GM12864 (cell line): ENCODE measurements at regions not wholly inside any gene's neighbourhood (a gene's known extent, or its start where the extent isn't known, plus 50 kb on each side); places are given as distances from the start of the nearest gene placed in this dataset.

Source experiments
- DNase-seq: peaks from one replicate; pipeline ENCODE4 v3.0.0-alpha.2; 2011; ENCODE audit warnings: low read depth
- H3K4me3 ChIP-seq: 2 replicates; pipeline ENCODE4 v1.5.1; 2011; ENCODE audit warnings: mild to moderate bottlenecking, low read depth, low read length, control low read depth
- TF ChIP-seq, protein P1 (sequence below): IDR thresholded peaks from 2 replicates; pipeline ENCODE4 v1.5.1; 2011; ENCODE audit warnings: low read depth, mild to moderate bottlenecking, moderate library complexity, low read length, control low read depth, inconsistent platforms; ENCODE audit errors: missing control alignments

GRCh38 chr10:131474416-131474815 is 162.9 kb upstream of the TCERG1L start:
- H3K4me3 ChIP-seq = no peak overlapping the region
- no peak for DNase-seq
- TF ChIP-seq, protein P1, sequence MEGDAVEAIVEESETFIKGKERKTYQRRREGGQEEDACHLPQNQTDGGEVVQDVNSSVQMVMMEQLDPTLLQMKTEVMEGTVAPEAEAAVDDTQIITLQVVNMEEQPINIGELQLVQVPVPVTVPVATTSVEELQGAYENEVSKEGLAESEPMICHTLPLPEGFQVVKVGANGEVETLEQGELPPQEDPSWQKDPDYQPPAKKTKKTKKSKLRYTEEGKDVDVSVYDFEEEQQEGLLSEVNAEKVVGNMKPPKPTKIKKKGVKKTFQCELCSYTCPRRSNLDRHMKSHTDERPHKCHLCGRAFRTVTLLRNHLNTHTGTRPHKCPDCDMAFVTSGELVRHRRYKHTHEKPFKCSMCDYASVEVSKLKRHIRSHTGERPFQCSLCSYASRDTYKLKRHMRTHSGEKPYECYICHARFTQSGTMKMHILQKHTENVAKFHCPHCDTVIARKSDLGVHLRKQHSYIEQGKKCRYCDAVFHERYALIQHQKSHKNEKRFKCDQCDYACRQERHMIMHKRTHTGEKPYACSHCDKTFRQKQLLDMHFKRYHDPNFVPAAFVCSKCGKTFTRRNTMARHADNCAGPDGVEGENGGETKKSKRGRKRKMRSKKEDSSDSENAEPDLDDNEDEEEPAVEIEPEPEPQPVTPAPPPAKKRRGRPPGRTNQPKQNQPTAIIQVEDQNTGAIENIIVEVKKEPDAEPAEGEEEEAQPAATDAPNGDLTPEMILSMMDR = no peak

- DNase-seq = no peak
- no peak overlapping the region for H3K4me3 ChIP-seq
- TF ChIP-seq, protein P1 = no peak
Measured at GRCh38 chr10:131475043-131475442, 163.5 kb upstream of the TCERG1L start.

- H3K4me3 ChIP-seq = no peak overlapping the region
- DNase-seq = no peak
- TF ChIP-seq, protein P1 = no peak
Measured at GRCh38 chr10:131475803-131476202, 164.3 kb upstream of the TCERG1L start.

DNA sequence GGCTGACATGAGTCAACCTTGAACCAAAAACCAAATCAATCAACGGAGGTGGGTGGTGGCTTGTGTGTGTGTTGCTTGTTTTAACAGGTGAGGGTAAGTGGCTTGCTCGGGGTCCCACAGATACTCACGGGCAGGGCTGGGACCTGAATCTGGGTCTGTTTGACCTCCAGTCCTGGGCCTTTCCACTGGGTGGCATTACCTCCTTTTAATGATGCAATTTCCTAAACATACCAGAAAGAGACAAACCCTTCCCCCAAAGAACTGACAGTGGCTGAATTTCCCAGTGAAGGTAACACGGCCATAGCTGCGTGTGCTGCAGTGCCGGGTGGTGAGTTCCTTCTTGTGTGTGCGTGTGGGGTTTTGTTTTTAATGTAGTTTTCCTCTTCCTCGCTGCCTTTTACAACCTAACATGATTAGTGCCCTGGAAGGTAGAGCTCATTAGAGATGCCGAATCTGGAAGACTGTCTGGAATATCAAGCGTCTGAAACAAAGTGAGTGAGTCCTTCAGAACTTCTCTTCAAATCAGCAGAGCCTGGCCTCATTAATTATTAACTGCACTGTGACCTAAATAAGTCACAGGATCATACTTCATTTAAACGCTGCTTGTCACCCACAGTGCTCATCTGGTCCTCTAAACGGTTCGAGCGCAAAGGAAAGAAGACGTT is 166.1 kb upstream of the TCERG1L start:
- TF ChIP-seq, protein P1 = no peak
- no peak overlapping the region for H3K4me3 ChIP-seq
- DNase-seq = no peak

DNA sequence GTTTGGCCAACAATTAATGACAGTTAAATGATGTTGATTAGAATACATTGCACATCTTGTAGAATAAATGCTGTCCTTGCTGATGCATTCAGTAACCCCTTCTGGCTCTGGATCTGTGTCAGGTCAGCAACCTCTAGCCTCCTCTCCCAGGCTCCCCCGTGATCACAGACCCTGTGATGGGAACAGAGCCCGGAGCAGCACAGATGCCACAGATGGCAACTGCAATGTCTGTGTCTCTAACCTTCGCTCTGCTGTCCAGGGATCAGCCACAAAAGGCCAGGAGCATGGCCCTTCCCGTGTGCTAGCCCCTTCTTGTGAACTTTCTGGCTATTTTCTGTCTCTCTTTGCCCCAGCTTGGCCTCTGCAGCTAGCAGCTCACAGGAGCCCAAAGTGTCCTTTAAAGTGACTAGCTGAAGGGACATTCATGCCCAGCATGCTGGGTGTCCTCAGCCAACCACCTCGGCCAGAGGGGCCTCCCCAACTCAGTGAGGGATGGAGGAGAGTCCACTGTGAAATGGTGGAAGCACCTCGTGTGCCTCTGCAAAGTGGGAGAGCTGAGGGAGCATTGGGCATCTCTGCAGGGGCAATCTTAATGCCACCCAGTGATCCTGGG is 167.0 kb upstream of the TCERG1L start:
- no peak for DNase-seq
- no peak overlapping the region for H3K4me3 ChIP-seq
- TF ChIP-seq, protein P1 = no peak

DNA sequence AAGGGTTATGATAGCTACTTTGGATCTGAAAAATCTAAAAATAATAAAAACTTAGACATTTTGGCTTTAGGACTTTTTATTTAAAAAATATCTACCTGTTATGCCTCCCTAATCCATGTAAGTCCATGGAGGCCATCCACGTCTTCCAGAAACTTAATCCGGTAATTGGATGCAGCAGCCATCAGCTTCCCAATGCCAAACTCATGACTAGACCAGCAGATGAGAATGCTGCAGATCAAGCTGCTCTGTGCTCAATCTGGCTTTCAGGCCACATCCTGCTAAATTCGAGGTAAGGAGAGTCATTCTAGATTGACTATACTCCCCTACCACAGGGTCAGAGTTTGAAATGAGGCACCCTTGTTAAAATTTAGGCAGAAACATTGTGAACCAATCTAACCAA is 168.5 kb upstream of the TCERG1L start:
- DNase-seq = no peak
- H3K4me3 ChIP-seq = no peak overlapping the region

DNA sequence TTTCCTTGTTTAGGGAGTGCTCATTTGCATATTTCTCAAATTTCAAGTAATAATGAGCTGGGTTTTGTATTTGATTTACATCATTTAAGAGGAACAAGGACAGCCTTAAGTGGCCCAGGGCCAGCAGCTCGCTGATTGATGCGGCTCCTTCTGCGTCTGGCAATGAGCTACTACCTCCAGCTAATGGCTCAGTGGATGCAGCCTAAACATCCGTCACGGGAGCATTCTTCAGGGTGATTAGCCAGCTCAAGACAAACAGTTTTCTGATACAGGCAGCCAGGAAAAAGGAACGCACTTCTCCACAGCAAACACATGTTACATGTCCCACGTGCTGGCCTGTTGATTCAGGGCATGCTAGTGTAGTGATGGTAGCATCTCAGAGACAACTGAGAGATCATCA is 169.3 kb upstream of the TCERG1L start:
- TF ChIP-seq, protein P1 = no peak
- no peak overlapping the region for H3K4me3 ChIP-seq
- no peak for DNase-seq

More for the DNA sequence above, 168.5 kb upstream of the TCERG1L start:
- TF ChIP-seq, protein P1 = no peak
